Limb (tissue), 2 donors: ENCODE measurements at regions not wholly inside any gene's neighbourhood (a gene's known extent, or its start where the extent isn't known, plus 50 kb on each side); places are given as distances from the start of the nearest gene placed in this dataset.

Experiments used
- DNase-seq, 2 donors: peaks; one replicate each; pipeline ENCODE4 v3.0.0-alpha.2; 2016; ENCODE audit errors: extremely low spot score in 2 of 2

- no peak for DNase-seq
These were observed 219.3 kb upstream of the LDB2 start for GRCh38 chr4:17117746-17118145.

- DNase-seq: no peak
These were observed 217.1 kb upstream of the LDB2 start for GRCh38 chr4:17115583-17115982.

- DNase-seq: no peak
These were observed 213.8 kb upstream of the LDB2 start for GRCh38 chr4:17112292-17112659.

DNA sequence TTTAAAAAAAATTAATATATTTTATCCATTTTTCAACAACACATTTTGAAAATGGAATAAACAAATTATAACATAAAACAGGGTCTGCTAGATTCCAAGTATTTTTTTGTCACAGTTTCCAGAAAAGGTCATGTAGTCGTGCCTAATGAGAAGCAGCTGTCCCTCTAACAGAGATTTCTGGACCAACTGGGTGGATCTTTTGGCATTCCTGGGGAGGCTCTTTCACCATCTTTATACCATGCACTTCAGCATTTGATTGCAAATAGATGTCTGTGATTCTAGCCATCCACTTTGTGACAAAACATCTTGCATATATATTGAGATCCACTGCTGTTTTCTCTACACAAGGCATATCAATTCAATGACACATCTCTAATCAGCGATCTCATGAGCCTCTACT is 210.7 kb upstream of the LDB2 start:
- DNase-seq: no peak

DNA sequence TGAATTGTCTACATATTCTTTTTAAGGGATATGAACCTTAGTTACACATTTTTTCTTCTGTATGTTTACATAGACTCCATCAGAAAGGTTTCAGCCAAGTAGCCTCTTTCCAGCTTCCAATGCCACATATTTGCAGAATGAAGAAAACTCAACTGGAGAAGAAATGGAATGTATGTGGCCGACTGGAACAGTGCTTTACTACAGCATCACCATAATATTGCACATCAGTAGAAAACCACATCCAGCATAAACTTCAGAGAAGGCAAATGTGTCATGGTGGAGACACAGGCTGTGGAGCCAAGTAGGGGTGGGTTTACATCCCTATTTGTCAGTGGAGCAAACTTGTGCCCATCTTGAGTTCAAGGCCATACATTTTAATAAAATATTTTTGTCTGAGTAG is 204.8 kb upstream of the LDB2 start:
- DNase-seq: no peak

DNA sequence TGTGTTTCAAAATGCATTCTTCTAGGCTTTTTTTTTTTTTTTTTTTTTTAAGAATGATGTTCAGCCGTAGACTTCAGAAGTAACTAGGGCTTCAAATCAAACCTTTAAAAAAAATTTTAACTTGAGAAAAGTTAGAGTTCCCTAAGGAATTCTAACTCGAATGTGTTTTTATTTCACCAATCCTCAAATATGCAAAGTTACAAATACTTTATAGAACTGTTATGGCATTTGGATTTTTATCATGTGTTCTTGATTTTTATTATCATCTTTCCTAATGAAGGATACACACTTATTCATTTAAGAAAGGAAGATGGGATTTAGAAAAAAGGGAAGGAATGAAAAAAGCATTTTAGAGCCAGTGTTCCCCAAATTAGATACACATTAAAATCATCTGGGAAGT is 200.6 kb upstream of the LDB2 start:
- DNase-seq: no peak

DNA sequence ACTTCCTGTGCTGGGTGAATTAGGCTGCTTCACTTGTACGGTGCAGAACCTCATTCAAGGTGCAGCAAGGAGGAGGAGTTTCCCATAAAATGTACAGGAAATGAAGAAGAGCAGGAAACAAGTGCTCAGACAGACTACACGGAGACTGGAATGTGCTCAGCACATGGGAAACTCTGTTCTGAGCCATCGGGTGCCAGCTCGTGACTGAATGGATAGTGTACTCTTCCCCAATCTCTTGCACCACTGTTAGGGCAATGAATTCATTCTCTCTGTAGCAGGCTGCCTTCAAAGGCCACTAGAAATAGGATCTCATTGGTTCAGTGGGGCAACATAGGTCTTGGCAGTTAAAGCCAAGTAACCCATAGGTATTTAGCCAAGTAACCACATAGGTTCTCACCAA is 200.0 kb upstream of the LDB2 start:
- no peak for DNase-seq

- DNase-seq: no peak
These were observed 198.9 kb upstream of the LDB2 start for GRCh38 chr4:17097362-17097761.

DNA sequence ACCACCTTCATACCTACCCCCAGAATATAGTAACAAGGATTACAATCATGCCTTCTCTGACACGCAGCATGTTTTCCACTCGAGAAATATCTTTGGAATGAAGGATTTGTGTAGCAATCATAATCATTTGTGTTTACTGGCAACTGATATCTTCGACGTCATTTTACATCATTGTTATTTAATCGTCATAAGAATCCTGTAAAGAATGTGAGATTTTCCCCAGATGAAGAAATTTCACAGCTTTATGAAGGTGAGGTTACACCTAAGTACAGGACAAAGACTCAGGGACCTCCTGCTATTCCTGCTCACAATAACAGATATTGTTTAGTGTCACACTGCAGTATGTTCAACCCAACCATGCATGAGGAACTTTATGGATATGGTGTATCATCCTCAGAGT is 198.2 kb upstream of the LDB2 start:
- no peak for DNase-seq

GRCh38 chr4:17095771-17096170 is 197.3 kb upstream of the LDB2 start:
- no peak for DNase-seq

GRCh38 chr4:17094876-17095210 is 196.4 kb upstream of the LDB2 start:
- DNase-seq: no peak

DNA sequence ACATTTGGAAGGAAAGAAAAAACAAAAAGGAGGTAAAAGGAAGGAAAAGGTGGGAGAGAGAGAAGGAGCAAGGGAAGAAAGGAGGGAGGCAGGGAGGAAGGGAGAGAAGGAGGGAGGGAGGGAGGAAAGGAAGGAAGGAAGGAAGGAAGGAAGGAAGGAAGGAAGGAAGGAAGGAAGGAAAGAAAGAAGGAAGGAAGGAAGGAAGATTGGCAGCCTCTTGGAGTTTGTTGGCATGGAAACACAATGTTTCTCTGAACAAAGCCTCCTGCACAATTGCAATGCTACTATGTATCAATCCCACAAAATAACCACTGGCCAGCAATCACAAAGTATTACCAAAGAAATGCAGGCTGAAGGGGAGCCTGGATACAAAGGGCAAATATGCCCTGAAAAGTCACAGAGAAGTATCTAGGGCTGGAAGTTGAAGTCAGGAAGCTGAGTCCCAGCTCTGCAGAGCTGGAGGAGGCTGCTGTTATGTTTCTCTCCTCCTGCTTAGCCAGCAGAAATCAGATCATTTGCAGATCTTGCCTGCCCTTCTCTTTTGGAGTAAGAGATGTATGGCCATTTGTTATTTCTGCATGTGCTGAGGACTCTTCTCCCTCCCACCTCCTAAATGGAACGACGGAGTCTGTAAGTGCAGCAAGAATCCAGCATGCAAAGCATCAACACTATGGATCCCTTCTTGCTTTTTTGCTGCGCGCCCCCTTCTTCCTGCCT is 195.9 kb upstream of the LDB2 start:
- no peak for DNase-seq

- no peak for DNase-seq
These were observed 195.0 kb upstream of the LDB2 start for GRCh38 chr4:17093481-17093880.

DNA sequence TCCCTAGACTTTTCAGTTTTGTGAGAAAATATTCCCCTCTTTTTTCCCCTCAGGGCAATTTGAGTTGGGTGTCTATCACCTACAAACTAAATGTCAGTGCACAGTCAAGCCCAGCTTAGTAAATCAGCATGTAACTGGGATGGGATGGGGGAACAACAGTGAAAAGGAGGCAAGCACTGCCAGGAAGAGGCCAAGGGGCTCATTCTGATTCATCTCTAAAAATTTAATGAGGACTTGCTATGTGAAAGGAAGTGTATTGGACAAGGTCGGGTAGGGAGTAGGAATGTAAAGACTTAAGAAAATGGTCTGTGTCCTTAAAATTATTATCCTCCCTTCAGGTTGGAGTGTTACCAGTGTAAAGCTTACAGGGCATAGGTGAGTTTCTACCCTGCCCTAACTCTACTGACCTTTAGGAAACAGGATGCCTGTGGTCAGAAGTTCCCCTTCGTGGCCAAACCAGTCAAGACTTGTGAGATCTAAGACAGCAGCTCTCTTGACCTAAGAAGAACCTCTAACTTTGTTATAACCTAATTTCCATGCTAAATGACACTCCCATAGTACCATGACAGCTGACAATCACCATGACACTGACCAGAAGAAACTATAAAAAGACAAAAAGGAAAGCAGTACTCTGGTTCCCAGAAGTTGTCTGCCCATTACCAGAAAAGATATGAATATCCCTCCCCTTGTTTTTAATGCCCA is 194.4 kb upstream of the LDB2 start:
- DNase-seq: no peak

- DNase-seq: no peak
These were observed 192.7 kb upstream of the LDB2 start for GRCh38 chr4:17091104-17091503.

- no peak for DNase-seq
These were observed 191.6 kb upstream of the LDB2 start for GRCh38 chr4:17090063-17090462.

- DNase-seq: no peak
These were observed 187.0 kb upstream of the LDB2 start for GRCh38 chr4:17085416-17085815.

GRCh38 chr4:17082186-17082585 is 183.7 kb upstream of the LDB2 start:
- DNase-seq: no peak

- DNase-seq: no peak
These were observed 182.7 kb upstream of the LDB2 start for GRCh38 chr4:17081179-17081578.

DNA sequence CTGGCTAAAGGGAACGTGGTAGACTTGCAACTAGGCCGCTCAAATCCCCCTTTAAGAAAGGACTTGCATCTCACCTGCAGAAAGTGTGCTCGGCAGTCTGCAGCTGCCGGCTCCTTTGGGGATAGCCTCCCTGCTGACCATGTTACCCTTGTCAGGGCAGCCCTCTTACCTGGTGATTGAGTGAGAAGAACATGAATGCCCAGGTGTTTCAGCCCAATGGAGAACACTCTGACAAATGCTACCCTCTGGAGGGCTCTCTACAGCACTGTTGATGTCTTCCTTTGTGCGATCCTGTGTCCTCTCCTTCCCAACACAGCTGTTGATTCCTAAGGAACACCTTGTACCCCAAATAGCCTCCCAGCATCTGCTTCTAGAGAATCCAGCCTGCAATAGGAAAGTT is 178.7 kb upstream of the LDB2 start:
- DNase-seq: no peak

DNA sequence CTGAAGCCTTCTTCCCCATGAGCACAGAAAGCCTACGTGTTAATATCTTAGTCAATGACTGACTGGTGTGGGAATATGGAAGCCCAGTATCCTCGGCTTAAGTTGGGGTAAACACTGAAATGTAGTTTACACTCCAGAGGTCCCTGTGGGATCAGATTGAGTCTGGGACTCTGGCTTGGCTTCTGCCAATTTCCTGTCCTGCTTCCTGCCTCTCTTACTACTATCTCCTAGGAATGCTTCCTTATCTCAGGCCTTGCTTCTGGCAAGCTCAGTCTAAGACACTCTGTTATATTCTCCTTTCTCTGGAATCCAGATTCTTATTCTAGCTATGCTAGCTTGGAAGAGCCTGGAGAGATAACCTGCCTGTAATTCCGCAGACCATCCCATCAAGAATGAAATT is 174.0 kb upstream of the LDB2 start:
- no peak for DNase-seq

DNA sequence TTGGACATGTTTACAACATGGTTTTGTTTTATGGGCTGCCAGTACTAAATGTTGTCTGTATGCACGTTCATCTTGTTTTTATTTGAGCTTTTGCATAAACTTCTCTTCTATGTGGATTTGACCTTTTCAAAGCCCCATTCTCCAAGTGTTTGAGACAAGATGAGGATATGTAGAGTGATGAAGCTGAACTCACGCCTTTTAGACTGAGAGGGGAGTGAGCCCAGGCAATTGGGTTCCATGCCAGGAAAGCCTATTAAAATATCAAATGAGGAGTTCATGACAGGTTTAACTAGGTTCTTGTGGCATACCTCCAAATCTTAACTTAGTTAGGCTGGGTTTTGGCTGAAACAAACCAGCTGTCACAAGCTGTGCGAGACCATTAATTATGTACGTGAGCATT is 170.4 kb upstream of the LDB2 start:
- no peak for DNase-seq

DNA sequence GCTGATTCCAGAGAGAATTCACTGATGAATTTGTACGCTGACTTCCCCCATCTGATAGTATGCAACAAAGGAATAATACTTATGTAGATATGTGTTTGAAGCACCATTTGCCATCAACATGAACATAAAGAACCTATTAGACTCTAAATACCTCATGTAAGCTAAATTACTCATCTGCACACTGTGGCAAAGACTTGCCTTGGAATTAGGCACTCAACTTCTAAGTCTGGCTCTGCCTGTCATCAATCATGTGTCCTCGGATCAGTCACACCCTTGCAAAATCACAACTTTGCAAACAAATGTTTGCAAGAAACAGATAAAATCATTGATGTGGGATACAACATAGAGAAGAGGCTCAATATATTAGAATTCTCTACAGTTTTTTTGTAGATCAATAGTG is 169.9 kb upstream of the LDB2 start:
- no peak for DNase-seq

DNA sequence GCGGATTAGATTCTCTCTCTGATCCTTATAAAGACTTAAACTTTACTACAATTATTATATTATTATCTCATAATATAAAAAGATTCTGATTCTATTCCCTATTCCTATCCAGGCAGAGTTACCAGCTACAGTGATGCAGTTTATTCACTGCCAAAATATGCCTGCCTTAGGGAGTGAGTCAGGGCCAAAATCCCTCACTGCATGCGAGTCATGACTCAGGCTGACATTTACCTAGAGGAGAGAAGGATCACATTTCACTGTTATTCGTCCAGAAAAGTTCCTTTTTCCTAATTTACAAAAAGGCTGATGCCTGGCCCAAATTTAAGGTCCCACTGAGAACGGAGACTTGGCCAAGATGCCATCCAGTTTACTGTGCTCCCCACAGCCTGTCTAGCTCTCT is 168.5 kb upstream of the LDB2 start:
- DNase-seq: peak in 1 of 2 donors; percentile 10
